Calu3 (cell line): ENCODE measurements at regions not wholly inside any gene's neighbourhood (a gene's known extent, or its start where the extent isn't known, plus 50 kb on each side); places are given as distances from the start of the nearest gene placed in this dataset.

ENCODE experiments used
- BruUV-seq: library from RNA; stranded (reverse); fragments of 400-500 nt; replicated peaks from 2 replicates; lab custom pipeline; 2021; lab: Mats Ljungman, UMichigan
- CTCF ChIA-PET: fragments of 300-600 bp; sonication (Branson Sonifier 250); formaldehyde crosslinking; loops from one replicate; lab custom pipeline; 2022; ENCODE audit warnings: antibody characterized with exemption; lab: Charles Lee
- DNase-seq: peaks from one replicate; pipeline ENCODE4 v3.0.0; 2022
- H3K27ac Mint-ChIP-seq: one replicate; pipeline ENCODE4 v1.8.0; 2022; ENCODE audit warnings: mixed read lengths; ENCODE audit not compliant: unreplicated experiment
- H3K27me3 Mint-ChIP-seq: one replicate; pipeline ENCODE4 v1.8.0; 2022; ENCODE audit warnings: mixed read lengths; ENCODE audit not compliant: unreplicated experiment
- H3K36me3 Mint-ChIP-seq: one replicate; pipeline ENCODE4 v1.8.0; 2022; ENCODE audit warnings: mild to moderate bottlenecking, moderate library complexity, mixed read lengths; ENCODE audit not compliant: insufficient read depth, unreplicated experiment
- H3K4me1 Mint-ChIP-seq: one replicate; pipeline ENCODE4 v1.8.0; 2022; ENCODE audit warnings: mild to moderate bottlenecking, low read depth, mixed read lengths; ENCODE audit not compliant: unreplicated experiment
- H3K4me3 Mint-ChIP-seq: one replicate; pipeline ENCODE4 v1.8.0; 2022; ENCODE audit warnings: mild to moderate bottlenecking, low read depth, moderate library complexity, mixed read lengths; ENCODE audit not compliant: unreplicated experiment
- H3K9me3 Mint-ChIP-seq: one replicate; pipeline ENCODE4 v1.8.0; 2022; ENCODE audit warnings: low read depth, mixed read lengths; ENCODE audit not compliant: unreplicated experiment
- CTCF ChIP-seq: fragments of 200-600 bp; IDR thresholded peaks from one replicate; pipeline ENCODE4 v1.8.0; 2022; ENCODE audit warnings: antibody characterized with exemption; ENCODE audit not compliant: unreplicated experiment
- intact Hi-C: fragments of 100-400 bp; cut with micrococcal nuclease; formaldehyde crosslinking; loops from one replicate; pipeline ENCODE4 v1.10.0; 2022; ENCODE audit not compliant: unreplicated experiment

DNA sequence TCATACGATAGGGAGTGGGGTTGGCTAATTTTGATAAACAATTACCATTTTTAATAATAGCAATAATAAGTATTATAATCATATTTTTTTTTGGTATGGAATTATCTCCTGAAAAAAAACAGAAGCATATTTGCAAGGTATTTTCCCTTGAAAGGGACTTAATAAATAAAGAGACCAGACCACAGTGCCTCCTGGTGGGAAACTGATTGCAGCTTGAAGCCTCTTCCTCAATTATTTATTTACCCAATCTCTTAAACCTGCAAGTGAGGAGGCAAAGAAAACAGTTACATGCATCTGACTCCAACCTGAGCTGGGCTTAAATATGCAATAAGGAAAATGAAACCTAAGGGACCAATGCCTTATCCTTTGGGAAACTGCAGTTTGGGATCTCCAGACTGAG is 388.1 kb upstream of the ACO1 start:
- TF ChIP-seq CTCF: no peak
- Mint-ChIP-seq H3K9me3 (no peaks in the 10 kb centered on the region), H3K4me3 (no peak overlapping the region), H3K36me3 (no peaks in the 10 kb centered on the region), H3K4me1 (no peaks in the 10 kb centered on the region), H3K27me3 (peaks cover 8% of the 10 kb centered on the region), H3K27ac (no peak overlapping the region)
- intact Hi-C loops: no loop called here
- no peak for DNase-seq
- CTCF ChIA-PET: no interaction called here
- BruUV-seq: no TSS peak

DNA sequence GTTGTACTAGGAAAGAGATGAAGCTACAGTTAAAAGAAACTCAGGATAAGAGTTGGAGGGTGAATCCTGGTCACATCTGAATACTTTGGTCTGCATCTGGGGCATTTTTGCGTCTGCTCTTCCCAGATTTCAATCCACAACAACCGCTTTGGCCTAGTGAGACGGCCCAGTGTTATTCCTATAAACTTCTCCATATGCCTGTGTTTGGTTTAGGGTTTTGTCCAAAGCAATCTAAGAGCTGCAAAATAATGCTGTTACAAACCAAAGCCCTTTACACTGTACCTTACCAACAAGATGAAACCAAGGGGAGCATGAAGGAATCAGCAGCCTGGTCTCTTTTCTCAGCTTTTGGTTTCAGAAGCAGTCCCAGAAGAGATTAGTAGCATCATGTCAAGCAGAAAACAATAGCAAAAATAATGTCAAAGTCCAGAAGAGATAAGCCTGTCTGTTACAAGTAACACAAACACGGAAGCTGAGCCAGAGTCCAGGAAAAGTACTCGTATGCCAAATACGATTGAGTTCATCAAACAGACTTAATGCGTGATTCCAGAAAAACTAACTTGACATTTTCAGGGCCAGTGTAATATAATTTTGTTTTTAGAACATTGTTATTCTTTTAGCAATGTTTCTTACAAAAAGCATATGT is 379.9 kb upstream of the ACO1 start:
- DNase-seq: no peak
- intact Hi-C loops: no loop called here
- CTCF ChIA-PET: no interaction called here
- Mint-ChIP-seq H3K27ac (no peak overlapping the region), H3K4me3 (no peak overlapping the region), H3K4me1 (peaks cover 8% of the 10 kb centered on the region), H3K36me3 (no peaks in the 10 kb centered on the region), H3K9me3 (no peaks in the 10 kb centered on the region), H3K27me3 (no peaks in the 10 kb centered on the region)
- no peak for TF ChIP-seq CTCF
- BruUV-seq: no TSS peak

GRCh38 chr9:32010322-32010721 is 374.1 kb upstream of the ACO1 start:
- Mint-ChIP-seq H3K36me3 (no peaks in the 10 kb centered on the region), H3K9me3 (no peaks in the 10 kb centered on the region), H3K4me1 (no peaks in the 10 kb centered on the region), H3K27ac (no peak overlapping the region), H3K27me3 (no peaks in the 10 kb centered on the region), H3K4me3 (no peak overlapping the region)
- DNase-seq: no peak
- CTCF ChIA-PET: no interaction called here
- BruUV-seq: no TSS peak
- intact Hi-C loops: no loop called here
- no peak for TF ChIP-seq CTCF

DNA sequence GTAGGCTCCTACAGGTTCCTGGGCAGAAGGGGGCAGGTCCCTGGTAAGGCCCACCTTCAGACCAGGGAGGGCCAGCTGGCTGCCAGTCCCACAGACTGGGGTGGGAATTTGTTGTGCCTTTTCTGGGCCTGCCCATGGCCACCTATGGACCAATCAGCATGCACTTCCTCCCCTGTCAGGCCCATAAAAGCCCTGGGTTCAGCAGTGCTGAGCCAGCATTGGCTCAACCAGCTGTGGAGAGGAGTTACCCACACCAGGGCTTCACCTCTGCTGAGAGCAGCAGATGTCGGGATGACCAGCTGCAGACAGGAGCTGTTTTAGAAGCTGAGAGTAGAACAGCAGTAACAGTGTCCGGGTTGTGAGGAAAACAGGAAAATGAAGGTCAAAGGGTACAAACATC is 373.4 kb upstream of the ACO1 start:
- CTCF ChIA-PET: no interaction called here
- no peaks in the 10 kb centered on the region for H3K27me3 Mint-ChIP-seq
- H3K9me3 Mint-ChIP-seq: no peaks in the 10 kb centered on the region
- no peak overlapping the region for H3K4me3 Mint-ChIP-seq
- no peak for TF ChIP-seq CTCF
- BruUV-seq: no TSS peak
- H3K27ac Mint-ChIP-seq: no peak overlapping the region
- intact Hi-C loops: no loop called here
- no peaks in the 10 kb centered on the region for H3K36me3 Mint-ChIP-seq
- DNase-seq: no peak
- no peaks in the 10 kb centered on the region for H3K4me1 Mint-ChIP-seq
